Fibroblast of lung (primary cell): ENCODE measurements at regions not wholly inside any gene's neighbourhood (a gene's known extent, or its start where the extent isn't known, plus 50 kb on each side); places are given as distances from the start of the nearest gene placed in this dataset.

ENCODE experiments used
- DNase-seq, 2 donors: peaks; one replicate each; pipeline versions ENCODE4 v3.0.0 to v3.0.0-alpha.2; 2010; ENCODE audit warnings: low read depth in 2 of 2
- H2AFZ ChIP-seq: 2 replicates; pipeline ENCODE4 v1.5.1; 2012; ENCODE audit warnings: low read length, control low read depth, inconsistent platforms
- H3K27ac ChIP-seq: 2 replicates; pipeline ENCODE4 v1.5.1; 2011; ENCODE audit warnings: low read length, control low read depth; ENCODE audit not compliant: insufficient read depth
- H3K27me3 ChIP-seq: 2 replicates; pipeline ENCODE4 v1.5.1; 2011; ENCODE audit warnings: mild to moderate bottlenecking, low read length; ENCODE audit not compliant: control insufficient read depth, insufficient read depth
- H3K36me3 ChIP-seq: 2 replicates; pipeline ENCODE4 v1.5.1; 2011; ENCODE audit warnings: low read length; ENCODE audit not compliant: control insufficient read depth, insufficient read depth
- H3K4me1 ChIP-seq: 2 replicates; pipeline ENCODE4 v1.5.1; 2011; ENCODE audit warnings: low read length; ENCODE audit not compliant: control insufficient read depth, insufficient read depth; ENCODE audit errors: extremely low read depth
- H3K4me2 ChIP-seq: 2 replicates; pipeline ENCODE4 v1.5.1; 2011; ENCODE audit warnings: low read length, control low read depth; ENCODE audit not compliant: insufficient read depth; ENCODE audit errors: extremely low read depth
- H3K4me3 ChIP-seq, 4 experiments: fragments of 200-600 bp in 1 of 4; sonication (generic) in 1 of 4; replicated peaks in 1 of 4; 2 replicates each; pipeline ENCODE4 v1.5.1; 2011 to 2016; ENCODE audit warnings: low read length in 4 of 4, low read depth in 3 of 4, mild to moderate bottlenecking in 3 of 4, control low read depth in 2 of 4, inconsistent platforms in 1 of 4, mixed read lengths in 1 of 4; ENCODE audit not compliant: insufficient read depth in 1 of 4; ENCODE audit errors: control extremely low read depth in 1 of 4
- H3K79me2 ChIP-seq: 2 replicates; pipeline ENCODE4 v1.5.1; 2012; ENCODE audit warnings: mild to moderate bottlenecking, low read length, inconsistent platforms; ENCODE audit not compliant: control insufficient read depth, insufficient read depth
- H3K9ac ChIP-seq: 2 replicates; pipeline ENCODE4 v1.5.1; 2011; ENCODE audit warnings: mild to moderate bottlenecking, low read length, control low read depth; ENCODE audit not compliant: insufficient read depth
- H3K9me3 ChIP-seq: 2 replicates; pipeline ENCODE4 v1.5.1; 2012; ENCODE audit warnings: low read depth, low read length; ENCODE audit not compliant: control insufficient read depth, insufficient read depth
- H4K20me1 ChIP-seq: 2 replicates; pipeline ENCODE4 v1.5.1; 2011; ENCODE audit warnings: low read length; ENCODE audit not compliant: control insufficient read depth, insufficient read depth; ENCODE audit errors: extremely low read depth
- CTCF ChIP-seq, 2 donors: IDR thresholded peaks in 1 of 2; conservative IDR thresholded peaks in 1 of 2; 1 replicate in 1 of 2; 2 replicates in 1 of 2; pipeline ENCODE4 v1.5.1; 2011 to 2012; ENCODE audit warnings: low read length in 2 of 2, control low read depth in 1 of 2, inconsistent platforms in 1 of 2, low read depth in 1 of 2, mild to moderate bottlenecking in 1 of 2
- EZH2 ChIP-seq: IDR thresholded peaks from 2 replicates; pipeline ENCODE4 v1.5.1; 2012; ENCODE audit warnings: low read length, control low read depth, mild to moderate bottlenecking; ENCODE audit errors: missing control alignments

GRCh38 chr7:351681-352480 is 61.9 kb downstream of the FOXL3 start:
- no peak overlapping the region for H2AFZ ChIP-seq

GRCh38 chr7:353746-354325 is 63.9 kb downstream of the FOXL3 start:
- Histone ChIP-seq H3K36me3 (no peaks in the 10 kb centered on the region), H3K4me3 (no peak overlapping the region), H3K79me2 (no peaks in the 10 kb centered on the region), H3K27me3 (no peaks in the 10 kb centered on the region), H3K4me2 (no peak overlapping the region), H3K9ac (no peak overlapping the region), H3K9me3 (no peaks in the 10 kb centered on the region), H3K4me1 (no peaks in the 10 kb centered on the region), H3K27ac (no peak overlapping the region), H2AFZ (no peak overlapping the region), H4K20me1 (no peaks in the 10 kb centered on the region)
- peak in 1 of 2 donors; percentile 77 for DNase-seq
- TF ChIP-seq CTCF (conservative IDR thresholded peaks at IDR 0.05 in 1 of 2, IDR thresholded peaks at IDR 0.05 in 1 of 2; ENCODE audit: low read depth in 1 of 2, low read length in 2 of 2) (no peak), EZH2 (no peak)

More at GRCh38 chr7:351681-352480, 61.9 kb downstream of the FOXL3 start:
- Histone ChIP-seq H3K27me3 (no peaks in the 10 kb centered on the region), H3K27ac (no peak overlapping the region), H3K4me2 (no peak overlapping the region), H3K36me3 (no peaks in the 10 kb centered on the region), H3K4me3 (no peak overlapping the region), H3K9ac (no peak overlapping the region), H4K20me1 (no peaks in the 10 kb centered on the region), H3K79me2 (no peaks in the 10 kb centered on the region), H3K4me1 (no peaks in the 10 kb centered on the region), H3K9me3 (no peaks in the 10 kb centered on the region)
- no peak for TF ChIP-seq EZH2
- TF ChIP-seq CTCF (conservative IDR thresholded peaks at IDR 0.05 in 1 of 2, IDR thresholded peaks at IDR 0.05 in 1 of 2; ENCODE audit: low read depth in 1 of 2, low read length in 2 of 2) = no peak
- no peak for DNase-seq

GRCh38 chr7:354597-355470 is 64.9 kb downstream of the FOXL3 start:
- Histone ChIP-seq H3K36me3 (no peaks in the 10 kb centered on the region), H2AFZ (no peak overlapping the region), H3K4me3 (no peak overlapping the region), H3K4me2 (no peak overlapping the region), H3K9ac (no peak overlapping the region), H4K20me1 (no peaks in the 10 kb centered on the region), H3K9me3 (no peaks in the 10 kb centered on the region), H3K4me1 (no peaks in the 10 kb centered on the region), H3K27me3 (no peaks in the 10 kb centered on the region), H3K79me2 (no peaks in the 10 kb centered on the region), H3K27ac (no peak overlapping the region)
- DNase-seq = no peak
- TF ChIP-seq EZH2 = no peak
- TF ChIP-seq CTCF (conservative IDR thresholded peaks at IDR 0.05 in 1 of 2, IDR thresholded peaks at IDR 0.05 in 1 of 2; ENCODE audit: low read depth in 1 of 2, low read length in 2 of 2) = no peak
